Panc1 (cell line): ENCODE measurements at regions not wholly inside any gene's neighbourhood (a gene's known extent, or its start where the extent isn't known, plus 50 kb on each side); places are given as distances from the start of the nearest gene placed in this dataset.

Experiments used
- ATAC-seq: fragments of 200-7000 bp; cut with Tn5 transposase; 2 replicates; pipeline ENCODE4 v1.9.1; 2020; ENCODE audit warnings: mild to moderate bottlenecking, moderate library complexity
- BruUV-seq: library from RNA; stranded (reverse); fragments of 400-500 nt; replicated peaks from 2 replicates; lab custom pipeline; 2021; lab: Mats Ljungman, UMichigan
- CTCF ChIA-PET: fragments of 300-600 bp; sonication (Branson Sonifier 250); formaldehyde crosslinking; loops from one replicate; lab custom pipeline; 2022; ENCODE audit warnings: antibody characterized with exemption; lab: Charles Lee
- POLR2A ChIA-PET: fragments of 300-600 bp; sonication (Branson Sonifier 250); formaldehyde crosslinking; loops from one replicate; lab custom pipeline; 2022; ENCODE audit warnings: antibody characterized with exemption; lab: Charles Lee
- DNase-seq: peaks from one replicate; pipeline ENCODE4 v3.0.0-alpha.2; 2010; ENCODE audit warnings: low read depth, low spot score
- H3K27ac ChIP-seq: 2 replicates; pipeline ENCODE4 v1.5.1; 2011; ENCODE audit warnings: mild to moderate bottlenecking, low read length, inconsistent platforms
- H3K27me3 ChIP-seq: fragments of 200-500 bp; sonication (Bioruptor generic); 2 replicates; pipeline ENCODE4 v1.6.0; 2014; ENCODE audit warnings: low read length, inconsistent platforms; ENCODE audit not compliant: control insufficient read depth, insufficient read depth
- H3K36me3 ChIP-seq: fragments of 200-500 bp; sonication (Bioruptor generic); 2 replicates; pipeline ENCODE4 v1.5.1; 2014; ENCODE audit warnings: inconsistent platforms, mild to moderate bottlenecking, low read length, moderate library complexity; ENCODE audit not compliant: control insufficient read depth, insufficient read depth
- H3K4me1 ChIP-seq: 2 replicates; pipeline ENCODE4 v1.5.1; 2011; ENCODE audit warnings: inconsistent platforms, mild to moderate bottlenecking, low read length, moderate library complexity; ENCODE audit not compliant: control insufficient read depth, insufficient read depth
- H3K4me3 ChIP-seq, 2 experiments: 2 replicates each; pipeline ENCODE4 v1.5.1; 2011 to 2012; ENCODE audit warnings: low read depth in 2 of 2, low read length in 2 of 2, mild to moderate bottlenecking in 2 of 2, inconsistent platforms in 1 of 2, moderate library complexity in 1 of 2
- H3K9me3 ChIP-seq: fragments of 200-500 bp; sonication (Bioruptor generic); 2 replicates; pipeline ENCODE4 v1.5.1; 2014; ENCODE audit warnings: low read depth, mild to moderate bottlenecking, inconsistent platforms, low read length, moderate library complexity; ENCODE audit not compliant: control insufficient read depth, insufficient read depth
- REST ChIP-seq, 2 experiments: IDR thresholded peaks; 2 replicates each; pipeline ENCODE4 v1.6.1; 2011 to 2012; ENCODE audit warnings: low read depth in 2 of 2, control low read depth in 1 of 2, low read length in 1 of 2, mild to moderate bottlenecking in 1 of 2, moderate library complexity in 1 of 2; ENCODE audit not compliant: insufficient read depth in 1 of 2
- SIN3A ChIP-seq: IDR thresholded peaks from 2 replicates; pipeline ENCODE4 v1.6.1; 2012; ENCODE audit warnings: low read depth, mild to moderate bottlenecking, low read length, moderate library complexity, borderline replicate concordance; ENCODE audit not compliant: insufficient read depth
- in situ Hi-C: cut with HindIII; loops from 2 replicates; pipeline ENCODE4 v1.10.0; 2016; ENCODE audit warnings: low sequenced_read_pairs, low pct_unique_long_range_greater_than_20kb
- intact Hi-C: fragments of 100-400 bp; cut with micrococcal nuclease; formaldehyde crosslinking; loops from one replicate; pipeline ENCODE4 v1.10.0; 2022; ENCODE audit not compliant: unreplicated experiment

- intact Hi-C loops: no loop called here
Observed at GRCh38 chr18:44497757-44498490, 182.8 kb upstream of the SETBP1 start.

GRCh38 chr18:44500808-44501610 is 179.7 kb upstream of the SETBP1 start:
- TF ChIP-seq SIN3A (no peak), REST (IDR thresholded peaks at IDR 0.05; ENCODE audit: insufficient read depth in 1 of 2, low read depth in 2 of 2, low read length in 1 of 2) (no peak)
- ChIA-PET POLR2A (no interaction called here), CTCF (no interaction called here)
- no peak for DNase-seq
- ATAC-seq: no peak
- H3K36me3 ChIP-seq: no peaks in the 10 kb centered on the region
- in situ Hi-C loops: no loop called here
- H3K4me3 ChIP-seq: no peak overlapping the region
- intact Hi-C loops: no loop called here
- no peaks in the 10 kb centered on the region for H3K27me3 ChIP-seq
- H3K4me1 ChIP-seq: no peaks in the 10 kb centered on the region
- BruUV-seq: no TSS peak
- H3K9me3 ChIP-seq: no peaks in the 10 kb centered on the region
- no peak overlapping the region for H3K27ac ChIP-seq

More at GRCh38 chr18:44497757-44498490, 182.8 kb upstream of the SETBP1 start:
- CTCF ChIA-PET: no interaction called here
- H3K27me3 ChIP-seq: no peaks in the 10 kb centered on the region
- H3K36me3 ChIP-seq: no peaks in the 10 kb centered on the region
- no peaks in the 10 kb centered on the region for H3K9me3 ChIP-seq
- ATAC-seq (no peak), DNase-seq (no peak)
- in situ Hi-C loops: no loop called here
- H3K27ac ChIP-seq: no peak overlapping the region
- TF ChIP-seq REST (IDR thresholded peaks at IDR 0.05; ENCODE audit: insufficient read depth in 1 of 2, low read depth in 2 of 2, low read length in 1 of 2): no peak
- no peaks in the 10 kb centered on the region for H3K4me1 ChIP-seq
- H3K4me3 ChIP-seq: no peak overlapping the region
- no TSS peak for BruUV-seq
- POLR2A ChIA-PET: no interaction called here
